ENCODE measurements at regions not wholly inside any gene's neighbourhood (a gene's known extent, or its start where the extent isn't known, plus 50 kb on each side); places are given as distances from the start of the nearest gene placed in this dataset.

DNA sequence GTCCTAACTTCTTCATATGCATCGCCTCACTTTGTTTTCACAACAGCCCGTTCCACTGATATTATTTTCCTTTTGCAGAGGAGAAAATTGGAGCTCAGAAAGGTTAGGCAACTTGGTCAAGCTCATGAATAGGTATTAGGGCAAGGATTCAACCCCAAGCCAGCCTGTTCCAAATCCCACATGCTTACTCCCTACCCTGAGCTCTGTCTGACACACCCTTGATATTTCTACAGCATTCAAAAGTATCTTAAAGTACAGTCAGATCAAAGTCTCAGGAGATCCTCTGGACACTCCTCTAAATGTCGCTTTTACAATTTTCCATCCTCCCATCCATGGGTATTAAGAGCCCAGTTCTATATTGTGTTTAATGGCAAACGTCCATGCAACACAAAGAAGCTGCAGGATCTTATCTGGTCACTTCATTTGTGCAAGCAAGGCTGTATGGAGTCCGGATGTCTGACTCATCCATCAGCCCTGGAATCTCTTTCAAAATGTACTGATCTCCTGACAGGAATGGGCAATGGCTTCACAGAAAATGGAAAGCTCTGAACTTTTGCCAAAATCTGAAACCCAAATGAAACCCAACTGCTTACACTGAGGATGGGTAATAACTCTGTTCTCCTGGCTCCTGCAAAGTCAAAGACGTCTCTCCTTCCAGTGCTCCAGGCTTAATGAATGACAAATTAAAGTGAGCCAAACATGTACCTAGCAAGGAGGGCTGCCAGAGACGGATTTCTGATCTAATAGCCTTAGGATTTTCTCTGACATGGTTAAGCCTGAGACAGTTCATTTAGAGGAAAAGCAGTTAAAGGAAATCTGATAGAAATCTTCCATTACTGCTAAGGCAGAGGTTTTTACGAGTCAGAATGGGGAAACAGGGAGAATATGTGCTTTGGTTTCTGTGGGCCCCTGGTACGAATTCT, 230.9 kb upstream of the RORA start:
- Mint-ChIP-seq H3K27ac (no peak overlapping the region), H3K9me3 (no peaks in the 10 kb centered on the region), H3K36me3 (no peaks in the 10 kb centered on the region), H3K4me3 (no peak overlapping the region), H3K4me1 (no peaks in the 10 kb centered on the region), H3K27me3 (peaks cover 4 to 29% (median 23%) of the 10 kb centered on the region in 5 donors)
- POLR2A ChIA-PET, result no interaction called here
- no peak for DNase-seq
- ATAC-seq, result no peak

DNA sequence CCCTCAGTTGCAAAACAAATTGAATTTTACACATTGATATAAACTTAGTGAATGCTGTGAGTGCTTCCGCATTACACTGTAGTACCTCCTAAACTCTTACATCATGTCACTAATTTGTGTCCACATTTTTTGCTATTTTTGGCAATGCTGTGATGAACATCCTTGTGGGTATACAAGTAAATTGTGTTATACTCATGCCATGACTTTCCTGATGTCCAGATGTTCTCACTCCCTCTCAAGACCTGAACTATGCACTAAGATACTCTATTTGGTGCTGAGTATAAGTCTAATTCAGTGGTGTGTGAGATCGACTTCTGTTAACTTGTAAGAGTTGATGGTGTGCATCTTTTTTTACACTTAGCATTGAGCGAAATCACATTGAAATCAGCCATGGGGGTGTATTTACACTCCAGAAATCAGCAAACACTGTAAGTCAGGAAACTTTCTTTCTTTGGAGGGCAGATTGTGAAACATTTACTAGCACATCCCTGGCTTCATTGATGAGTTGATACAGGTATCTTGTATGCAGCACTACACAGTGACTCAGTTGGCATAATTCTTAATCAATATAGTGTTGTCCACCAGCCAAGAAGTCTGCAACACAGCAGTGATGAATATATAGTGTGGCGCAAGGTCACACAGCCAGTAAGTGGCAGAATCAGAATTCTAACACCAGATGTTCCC, 228.1 kb upstream of the RORA start:
- Mint-ChIP-seq H3K27ac (no peak overlapping the region), H3K9me3 (no peaks in the 10 kb centered on the region), H3K27me3 (peaks cover 5 to 55% (median 38%) of the 10 kb centered on the region in 5 donors), H3K4me1 (no peaks in the 10 kb centered on the region), H3K4me3 (no peak overlapping the region), H3K36me3 (no peaks in the 10 kb centered on the region)
- POLR2A ChIA-PET, result no interaction called here
- DNase-seq, result no peak
- ATAC-seq, result no peak

DNA sequence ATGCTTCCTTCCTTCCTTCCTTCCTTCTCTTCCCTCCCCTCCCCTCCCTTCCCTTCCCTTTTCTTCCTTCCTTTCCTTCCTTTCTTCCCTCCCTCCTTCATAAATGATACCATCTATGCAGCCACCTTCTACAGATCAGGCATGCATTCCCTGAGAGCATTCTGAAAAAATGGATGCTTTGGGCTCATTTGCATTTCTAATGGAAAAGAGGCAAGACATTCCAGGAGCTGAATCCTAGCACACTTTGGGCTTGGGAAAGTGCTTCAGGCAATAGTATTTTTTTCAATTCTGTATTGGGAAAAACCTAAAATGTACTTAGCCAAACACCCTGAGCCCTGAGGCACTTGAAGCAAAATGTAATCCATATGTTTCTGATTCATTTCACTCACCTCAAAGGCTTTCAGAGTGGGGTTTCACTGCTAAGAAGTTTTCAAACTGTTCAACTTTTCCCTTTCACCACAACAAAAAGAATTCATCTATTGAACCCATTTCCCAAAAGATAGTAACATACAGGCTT, 220.1 kb upstream of the RORA start:
- Mint-ChIP-seq H3K4me1 (no peaks in the 10 kb centered on the region), H3K36me3 (no peaks in the 10 kb centered on the region), H3K27me3 (peaks cover 5 to 36% (median 17%) of the 10 kb centered on the region in 5 donors), H3K9me3 (peaks cover 0 to 2% (median 0%) of the 10 kb centered on the region in 9 donors), H3K27ac (no peak overlapping the region), H3K4me3 (no peak overlapping the region)
- ATAC-seq (no peak), DNase-seq (no peak)
- POLR2A ChIA-PET, result no interaction called here

DNA sequence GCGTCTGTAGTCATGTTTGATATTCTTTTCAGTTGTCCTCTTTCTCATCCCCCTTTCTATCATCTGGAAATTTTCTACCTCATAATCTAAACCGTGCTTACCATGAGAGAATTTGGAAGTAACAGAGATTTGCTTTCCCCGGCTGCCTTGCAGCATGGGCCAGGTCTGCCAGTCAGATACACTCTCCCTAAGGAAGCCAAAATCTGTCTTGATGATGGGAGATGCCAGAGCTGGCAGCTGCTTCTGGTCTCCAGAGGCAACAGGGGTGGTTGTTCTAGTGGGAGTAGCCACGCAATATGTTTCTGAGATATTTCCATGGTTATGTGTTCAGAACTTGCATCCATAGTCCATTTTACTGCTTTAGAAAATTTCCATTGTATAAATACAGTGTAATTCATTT, 218.9 kb upstream of the RORA start:
- DNase-seq (no peak), ATAC-seq (no peak)
- no peak overlapping the region for H3K27ac Mint-ChIP-seq
- H3K27me3 Mint-ChIP-seq, result peaks cover 6 to 30% (median 8%) of the 10 kb centered on the region in 5 donors
- H3K9me3 Mint-ChIP-seq, result peaks cover 0 to 3% (median 0%) of the 10 kb centered on the region in 9 donors
- no peaks in the 10 kb centered on the region for H3K36me3 Mint-ChIP-seq
- no peak overlapping the region for H3K4me3 Mint-ChIP-seq
- POLR2A ChIA-PET, result no interaction called here
- H3K4me1 Mint-ChIP-seq, result no peaks in the 10 kb centered on the region

DNA sequence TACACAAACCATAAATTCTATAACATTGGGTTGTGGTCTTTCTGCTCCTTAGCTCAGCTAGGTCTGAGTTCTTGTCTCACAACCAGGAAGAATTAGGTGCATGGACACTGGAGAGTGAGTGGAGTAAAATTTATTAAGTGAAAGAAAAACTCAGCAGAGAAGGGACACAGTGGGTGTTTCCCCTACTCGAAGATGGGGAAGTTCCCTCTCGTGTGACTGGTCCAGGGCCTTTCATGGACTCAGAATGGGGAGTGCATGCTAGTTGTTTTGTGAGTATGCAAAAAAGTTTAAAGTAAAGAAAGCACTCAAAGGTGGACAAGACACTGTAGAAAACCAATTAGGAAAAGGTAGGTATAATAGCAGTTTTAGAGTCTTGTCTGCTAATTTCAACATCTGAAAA, 215.5 kb upstream of the RORA start:
- Mint-ChIP-seq H3K27ac (no peak overlapping the region), H3K36me3 (no peaks in the 10 kb centered on the region), H3K27me3 (peaks cover 13 to 52% (median 22%) of the 10 kb centered on the region in 5 donors), H3K9me3 (peaks cover 0 to 3% (median 0%) of the 10 kb centered on the region in 9 donors), H3K4me3 (no peak overlapping the region), H3K4me1 (no peaks in the 10 kb centered on the region)
- ATAC-seq, result no peak
- no peak for DNase-seq
- POLR2A ChIA-PET, result no interaction called here

DNA sequence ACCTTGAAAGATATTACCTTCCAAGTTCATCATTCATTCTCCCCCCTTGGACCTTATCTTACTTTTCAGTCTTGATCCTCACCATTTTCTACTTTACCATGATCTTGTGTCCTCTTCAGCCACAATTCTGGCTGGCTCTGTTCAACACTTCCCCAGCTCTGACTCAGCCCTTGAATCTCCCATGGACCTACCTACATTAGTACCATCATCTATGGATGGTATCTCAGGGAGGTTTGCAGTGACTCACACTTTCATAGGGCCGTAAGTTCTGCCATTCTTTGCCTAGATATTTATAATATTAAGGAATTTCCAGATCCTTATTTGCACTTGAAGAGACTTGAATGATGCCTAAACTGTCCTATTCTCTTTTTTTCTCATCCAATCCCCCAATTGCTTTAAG, 213.7 kb upstream of the RORA start:
- POLR2A ChIA-PET, result no interaction called here
- Mint-ChIP-seq H3K4me3 (no peak overlapping the region), H3K36me3 (no peaks in the 10 kb centered on the region), H3K27me3 (peaks cover 13 to 38% (median 24%) of the 10 kb centered on the region in 5 donors), H3K9me3 (peaks cover 0 to 3% (median 0%) of the 10 kb centered on the region in 9 donors), H3K27ac (no peak overlapping the region), H3K4me1 (no peaks in the 10 kb centered on the region)
- DNase-seq (no peak), ATAC-seq (no peak)

DNA sequence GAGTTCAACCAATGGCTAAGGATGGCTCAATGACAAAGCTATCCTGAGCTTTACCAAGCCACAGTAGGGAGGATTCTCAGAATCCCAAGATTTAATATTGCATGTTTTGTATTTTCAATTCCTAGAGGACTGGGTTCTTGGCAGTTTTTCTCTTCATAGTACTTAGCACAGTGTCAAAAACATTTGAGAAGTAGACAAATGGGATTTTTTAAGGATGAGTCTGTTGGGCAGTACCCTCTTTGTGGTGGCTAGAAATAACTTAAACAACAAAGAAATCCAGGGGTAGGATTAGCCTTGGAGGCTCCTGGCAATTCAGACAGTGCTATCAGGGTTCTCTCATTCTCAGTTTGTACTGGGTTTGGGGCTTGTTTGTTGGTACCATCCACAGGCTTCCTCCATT, 212.8 kb upstream of the RORA start:
- Mint-ChIP-seq H3K9me3 (peaks cover 0 to 3% (median 0%) of the 10 kb centered on the region in 9 donors), H3K4me1 (no peaks in the 10 kb centered on the region), H3K27me3 (peaks cover 12 to 35% (median 24%) of the 10 kb centered on the region in 5 donors), H3K4me3 (no peak overlapping the region), H3K27ac (no peak overlapping the region), H3K36me3 (no peaks in the 10 kb centered on the region)
- no peak for ATAC-seq
- POLR2A ChIA-PET, result no interaction called here
- DNase-seq, result no peak

DNA sequence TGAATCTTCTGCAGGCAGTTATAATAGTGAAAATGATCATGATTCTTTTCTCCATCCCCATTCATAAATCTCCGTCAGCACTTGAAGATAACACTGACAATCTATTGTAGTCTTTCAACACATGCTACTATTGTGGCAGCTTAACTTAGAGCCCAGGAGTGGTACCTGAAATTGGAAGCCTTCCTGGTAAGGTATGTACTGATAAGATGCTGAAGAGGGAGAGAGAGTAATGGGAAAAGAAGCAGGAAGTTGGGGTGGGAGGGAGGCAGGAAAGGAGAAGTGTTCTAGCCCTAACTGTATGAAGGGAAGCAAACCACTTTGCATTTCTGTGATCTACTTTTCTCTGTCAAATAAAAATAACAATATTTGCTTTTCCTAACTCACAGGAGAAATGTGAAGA, 197.4 kb upstream of the RORA start:
- Mint-ChIP-seq H3K4me1 (no peaks in the 10 kb centered on the region), H3K9me3 (no peaks in the 10 kb centered on the region), H3K27me3 (peaks cover 3 to 45% (median 5%) of the 10 kb centered on the region in 5 donors), H3K36me3 (no peaks in the 10 kb centered on the region), H3K4me3 (no peak overlapping the region), H3K27ac (no peak overlapping the region)
- POLR2A ChIA-PET, result no interaction called here
- DNase-seq (no peak), ATAC-seq (no peak)

DNA sequence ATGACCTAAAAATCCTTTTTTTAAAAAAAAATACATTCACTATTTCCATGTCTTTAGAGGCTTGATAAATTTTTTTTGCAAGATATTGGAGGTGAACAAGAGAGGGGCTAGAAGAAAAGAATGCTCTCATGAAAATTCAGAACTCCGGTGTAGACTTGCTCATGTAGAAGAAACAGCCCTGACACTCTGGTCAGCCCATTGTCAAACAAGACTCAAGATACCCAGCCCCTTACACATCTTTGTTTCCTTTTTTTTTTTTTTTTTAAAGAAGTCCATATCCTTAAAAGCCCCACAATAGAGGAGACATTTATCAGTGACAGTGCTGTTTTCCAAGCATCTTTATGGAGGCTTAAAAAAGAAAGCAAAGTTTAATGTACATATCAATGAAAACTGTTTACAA, 196.8 kb upstream of the RORA start:
- H3K4me1 Mint-ChIP-seq, result no peaks in the 10 kb centered on the region
- no peaks in the 10 kb centered on the region for H3K36me3 Mint-ChIP-seq
- H3K4me3 Mint-ChIP-seq, result no peak overlapping the region
- no peak for DNase-seq
- H3K27me3 Mint-ChIP-seq, result peaks cover 3 to 43% (median 5%) of the 10 kb centered on the region in 5 donors
- POLR2A ChIA-PET, result no interaction called here
- no peak overlapping the region for H3K27ac Mint-ChIP-seq
- H3K9me3 Mint-ChIP-seq, result no peaks in the 10 kb centered on the region
- no peak for ATAC-seq

DNA sequence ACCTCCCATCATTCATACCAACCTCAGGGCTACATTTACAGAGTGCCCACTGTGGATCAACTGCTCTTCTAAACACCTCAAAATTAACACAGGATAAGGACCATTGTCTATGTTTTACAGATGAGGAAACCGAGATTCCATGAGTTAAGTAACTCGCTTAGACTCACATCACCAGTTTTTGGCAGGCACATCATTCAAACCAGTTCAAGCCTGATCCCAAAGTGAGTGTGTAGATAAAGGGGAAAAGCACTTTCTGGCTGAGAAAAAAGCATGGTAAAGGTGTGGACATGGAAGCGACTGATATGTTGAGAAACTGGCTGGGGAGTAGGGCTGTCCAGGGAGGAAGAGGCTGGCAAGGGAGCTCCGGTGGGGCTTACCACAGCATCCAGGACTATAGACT, 193.7 kb upstream of the RORA start:
- no peak for DNase-seq
- no peak for ATAC-seq
- Mint-ChIP-seq H3K9me3 (no peaks in the 10 kb centered on the region), H3K27ac (no peak overlapping the region), H3K27me3 (peaks cover 8 to 43% (median 15%) of the 10 kb centered on the region in 5 donors), H3K36me3 (no peaks in the 10 kb centered on the region), H3K4me1 (no peaks in the 10 kb centered on the region), H3K4me3 (no peak overlapping the region)
- POLR2A ChIA-PET, result no interaction called here

DNA sequence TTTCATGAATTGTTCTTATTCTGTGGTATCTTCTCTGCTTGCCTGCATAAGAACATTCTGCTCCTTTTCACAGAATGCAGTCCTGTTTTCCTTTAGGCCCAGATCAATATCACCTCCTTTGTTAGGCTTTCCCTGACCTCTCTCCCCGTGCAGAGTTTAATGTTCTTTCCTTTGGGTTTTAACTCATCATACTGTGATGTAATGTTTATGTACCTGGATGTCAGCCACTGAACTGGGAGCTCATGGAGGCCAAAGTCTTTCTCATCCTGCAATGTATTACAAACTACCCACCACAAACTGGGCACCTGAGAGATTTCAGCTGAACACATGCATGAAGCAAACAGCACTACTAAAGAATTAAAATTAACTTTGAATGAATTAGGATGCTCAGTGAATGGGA, 192.8 kb upstream of the RORA start:
- Mint-ChIP-seq H3K27me3 (peaks cover 8 to 46% (median 15%) of the 10 kb centered on the region in 5 donors), H3K4me1 (no peaks in the 10 kb centered on the region), H3K9me3 (no peaks in the 10 kb centered on the region), H3K36me3 (no peaks in the 10 kb centered on the region), H3K4me3 (no peak overlapping the region), H3K27ac (no peak overlapping the region)
- POLR2A ChIA-PET, result no interaction called here
- DNase-seq (no peak), ATAC-seq (no peak)

DNA sequence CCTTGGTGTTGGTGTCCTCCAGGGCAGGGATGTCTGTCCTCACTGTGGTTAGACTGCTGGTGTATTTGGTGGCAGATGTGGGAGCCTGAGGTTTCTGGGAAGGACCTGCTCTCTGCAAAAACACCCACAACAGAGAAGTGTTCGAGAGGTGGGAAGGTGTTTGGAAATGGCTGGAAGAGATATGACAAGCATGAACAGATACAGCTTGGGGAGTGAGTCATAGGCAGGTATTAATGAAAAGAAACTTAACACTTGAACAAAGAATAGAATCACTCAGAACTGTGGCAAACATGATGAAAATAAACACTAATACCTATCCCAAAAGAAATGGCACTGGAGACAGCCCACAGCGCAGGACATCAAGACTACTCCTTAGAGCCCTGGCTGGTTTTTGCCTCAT, 192.4 kb upstream of the RORA start:
- peaks cover 8 to 46% (median 14%) of the 10 kb centered on the region in 5 donors for H3K27me3 Mint-ChIP-seq
- ATAC-seq (no peak), DNase-seq (no peak)
- H3K4me3 Mint-ChIP-seq, result no peak overlapping the region
- no peak overlapping the region for H3K27ac Mint-ChIP-seq
- no peaks in the 10 kb centered on the region for H3K4me1 Mint-ChIP-seq
- H3K36me3 Mint-ChIP-seq, result no peaks in the 10 kb centered on the region
- no peaks in the 10 kb centered on the region for H3K9me3 Mint-ChIP-seq
- POLR2A ChIA-PET, result no interaction called here

DNA sequence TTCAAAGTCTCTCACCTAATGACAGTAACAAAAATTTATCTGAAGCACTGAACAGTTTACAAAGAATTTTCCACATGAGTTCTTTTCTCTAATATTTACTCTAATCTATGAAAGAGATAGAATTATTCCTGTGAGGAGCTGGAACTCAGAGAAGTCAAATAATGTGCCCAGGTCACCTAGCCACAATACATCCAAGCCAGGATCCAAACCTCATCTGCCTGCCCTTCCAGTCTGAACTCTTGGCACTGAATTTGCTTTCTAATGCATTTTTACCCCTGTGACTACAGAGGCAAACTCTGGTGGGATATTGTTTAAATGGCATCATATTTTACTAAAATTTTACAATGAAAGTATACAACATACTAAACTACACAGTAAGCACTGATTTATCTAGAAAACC, 191.4 kb upstream of the RORA start:
- Mint-ChIP-seq H3K27me3 (peaks cover 8 to 46% (median 12%) of the 10 kb centered on the region in 5 donors), H3K9me3 (no peaks in the 10 kb centered on the region), H3K4me3 (no peak overlapping the region), H3K36me3 (no peaks in the 10 kb centered on the region), H3K27ac (no peak overlapping the region), H3K4me1 (no peaks in the 10 kb centered on the region)
- no peak for DNase-seq
- no peak for ATAC-seq
- POLR2A ChIA-PET, result no interaction called here

Data from naive thymus-derived CD8-positive, alpha-beta T cell (primary cell).